HG03460 (cell line): ENCODE measurements at regions not wholly inside any gene's neighbourhood (a gene's known extent, or its start where the extent isn't known, plus 50 kb on each side); places are given as distances from the start of the nearest gene placed in this dataset.
"Not testable (repeated sequence)": the region's sequence is repeated elsewhere in the genome, so short reads cannot be mapped to it uniquely, and the experiment has no call there.

ENCODE experiments used
- ATAC-seq: cut with Tn5 transposase; IDR thresholded peaks from one replicate; pipeline ENCODE4 v1.9.1; 2021; ENCODE audit not compliant: unreplicated experiment

GRCh38 chr5:104037136-104037535 lies 474.5 kb upstream of the NUDT12 start:
- ATAC-seq = not testable (repeated sequence)

GRCh38 chr5:104033186-104033585 lies 470.6 kb upstream of the NUDT12 start:
- ATAC-seq = not testable (repeated sequence)

- ATAC-seq = no peak
These were observed 461.9 kb upstream of the NUDT12 start for GRCh38 chr5:104024538-104024937.

- no peak for ATAC-seq
These were observed 461.1 kb upstream of the NUDT12 start for GRCh38 chr5:104023739-104024138.

GRCh38 chr5:104019956-104020355 lies 457.4 kb upstream of the NUDT12 start:
- no peak for ATAC-seq

GRCh38 chr5:104018299-104018698 lies 455.7 kb upstream of the NUDT12 start:
- ATAC-seq = no peak

- ATAC-seq = no peak
These were observed 454.1 kb upstream of the NUDT12 start for GRCh38 chr5:104016646-104017045.

- no peak for ATAC-seq
These were observed 453.2 kb upstream of the NUDT12 start for GRCh38 chr5:104015765-104016164.

- not testable (repeated sequence) for ATAC-seq
These were observed 440.2 kb upstream of the NUDT12 start for GRCh38 chr5:104002783-104003182.

GRCh38 chr5:104001136-104001535 lies 438.5 kb upstream of the NUDT12 start:
- no peak for ATAC-seq

GRCh38 chr5:103993031-103993430 lies 430.4 kb upstream of the NUDT12 start:
- no peak for ATAC-seq

GRCh38 chr5:103990064-103990463 lies 427.5 kb upstream of the NUDT12 start:
- ATAC-seq = no peak

GRCh38 chr5:103981592-103981991 lies 419.0 kb upstream of the NUDT12 start:
- no peak for ATAC-seq

- ATAC-seq = no peak
These were observed 411.1 kb upstream of the NUDT12 start for GRCh38 chr5:103973669-103974068.

GRCh38 chr5:103966295-103966694 lies 403.7 kb upstream of the NUDT12 start:
- not testable (repeated sequence) for ATAC-seq

- no peak for ATAC-seq
These were observed 399.4 kb upstream of the NUDT12 start for GRCh38 chr5:103962023-103962422.

GRCh38 chr5:103953601-103954382 lies 391.2 kb upstream of the NUDT12 start:
- no peak for ATAC-seq

GRCh38 chr5:103951776-103952175 lies 389.2 kb upstream of the NUDT12 start:
- ATAC-seq = no peak

- no peak for ATAC-seq
These were observed 380.6 kb upstream of the NUDT12 start for GRCh38 chr5:103943230-103943629.

GRCh38 chr5:103942587-103943186 lies 380.1 kb upstream of the NUDT12 start:
- no peak for ATAC-seq

- ATAC-seq = no peak
These were observed 379.0 kb upstream of the NUDT12 start for GRCh38 chr5:103941596-103941995.

GRCh38 chr5:103938146-103938695 lies 375.6 kb upstream of the NUDT12 start:
- ATAC-seq = no peak
